HFFc6 (cell line): ENCODE measurements at regions not wholly inside any gene's neighbourhood (a gene's known extent, or its start where the extent isn't known, plus 50 kb on each side); places are given as distances from the start of the nearest gene placed in this dataset.

Source experiments
- DNase-seq: peaks from one replicate; pipeline ENCODE4 v3.0.0-alpha.2; 2018
- H3K27ac Mint-ChIP-seq: 2 replicates; pipeline ENCODE4 v1.8.0; 2020; ENCODE audit warnings: mild to moderate bottlenecking, mixed read lengths
- H3K27me3 Mint-ChIP-seq: 2 replicates; pipeline ENCODE4 v1.8.0; 2021; ENCODE audit warnings: mild to moderate bottlenecking, moderate library complexity, mixed read lengths; ENCODE audit not compliant: insufficient read depth
- H3K36me3 Mint-ChIP-seq: 2 replicates; pipeline ENCODE4 v1.8.0; 2021; ENCODE audit warnings: low read depth, mixed read lengths
- H3K4me1 Mint-ChIP-seq: 2 replicates; pipeline ENCODE4 v1.8.0; 2020; ENCODE audit warnings: low read depth, mixed read lengths
- H3K4me3 Mint-ChIP-seq: 2 replicates; pipeline ENCODE4 v1.8.0; 2020; ENCODE audit warnings: mild to moderate bottlenecking, moderate library complexity, mixed read lengths
- H3K9me3 Mint-ChIP-seq: 2 replicates; pipeline ENCODE4 v1.8.0; 2020; ENCODE audit warnings: mild to moderate bottlenecking, mixed read lengths
- TF ChIP-seq, protein P1 (sequence below): fragments of 200-600 bp; sonication (generic); IDR thresholded peaks from 2 replicates; pipeline ENCODE4 v1.5.0; 2021; ENCODE audit warnings: antibody characterized with exemption, mild to moderate bottlenecking

DNA sequence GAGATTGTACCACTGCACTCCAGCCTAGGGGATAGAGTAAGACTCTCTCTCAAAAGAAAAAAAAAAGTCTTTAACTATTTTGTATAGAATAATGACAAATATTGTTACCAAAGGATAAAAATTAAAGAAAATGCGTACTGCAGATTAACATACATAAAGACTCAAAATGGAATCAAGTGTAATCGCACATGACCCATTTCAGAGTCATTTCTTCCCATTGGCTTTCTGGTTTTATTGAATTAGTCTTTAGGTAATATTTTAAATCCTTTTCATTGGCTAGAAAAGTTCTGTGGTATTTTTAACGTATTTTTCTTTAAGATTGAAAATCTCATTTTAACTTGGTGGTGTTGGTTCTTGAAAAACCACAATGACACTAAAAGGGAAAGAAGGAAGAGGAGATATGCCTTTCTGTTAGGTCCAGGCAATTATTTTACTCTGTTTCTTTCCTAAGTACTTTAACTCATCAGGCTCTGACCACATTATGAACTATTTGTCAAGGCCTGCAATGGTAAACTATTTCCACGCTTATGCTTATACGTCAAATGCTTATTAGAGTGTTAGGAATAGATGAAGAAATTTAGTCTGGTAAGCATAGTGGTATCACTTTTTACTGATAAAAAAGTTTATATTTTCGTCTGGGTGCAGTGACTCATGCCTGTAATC, 52.3 kb downstream of the PLEKHG1 start:
- TF ChIP-seq, protein P1, sequence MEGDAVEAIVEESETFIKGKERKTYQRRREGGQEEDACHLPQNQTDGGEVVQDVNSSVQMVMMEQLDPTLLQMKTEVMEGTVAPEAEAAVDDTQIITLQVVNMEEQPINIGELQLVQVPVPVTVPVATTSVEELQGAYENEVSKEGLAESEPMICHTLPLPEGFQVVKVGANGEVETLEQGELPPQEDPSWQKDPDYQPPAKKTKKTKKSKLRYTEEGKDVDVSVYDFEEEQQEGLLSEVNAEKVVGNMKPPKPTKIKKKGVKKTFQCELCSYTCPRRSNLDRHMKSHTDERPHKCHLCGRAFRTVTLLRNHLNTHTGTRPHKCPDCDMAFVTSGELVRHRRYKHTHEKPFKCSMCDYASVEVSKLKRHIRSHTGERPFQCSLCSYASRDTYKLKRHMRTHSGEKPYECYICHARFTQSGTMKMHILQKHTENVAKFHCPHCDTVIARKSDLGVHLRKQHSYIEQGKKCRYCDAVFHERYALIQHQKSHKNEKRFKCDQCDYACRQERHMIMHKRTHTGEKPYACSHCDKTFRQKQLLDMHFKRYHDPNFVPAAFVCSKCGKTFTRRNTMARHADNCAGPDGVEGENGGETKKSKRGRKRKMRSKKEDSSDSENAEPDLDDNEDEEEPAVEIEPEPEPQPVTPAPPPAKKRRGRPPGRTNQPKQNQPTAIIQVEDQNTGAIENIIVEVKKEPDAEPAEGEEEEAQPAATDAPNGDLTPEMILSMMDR = no peak
- Mint-ChIP-seq H3K27ac (no peak overlapping the region), H3K36me3 (no peaks in the 10 kb centered on the region), H3K4me3 (no peak overlapping the region), H3K27me3 (peaks cover 2% of the 10 kb centered on the region; the same call in 1 of the 2 replicates), H3K4me1 (no peaks in the 10 kb centered on the region), H3K9me3 (no peaks in the 10 kb centered on the region)
- no peak for DNase-seq

DNA sequence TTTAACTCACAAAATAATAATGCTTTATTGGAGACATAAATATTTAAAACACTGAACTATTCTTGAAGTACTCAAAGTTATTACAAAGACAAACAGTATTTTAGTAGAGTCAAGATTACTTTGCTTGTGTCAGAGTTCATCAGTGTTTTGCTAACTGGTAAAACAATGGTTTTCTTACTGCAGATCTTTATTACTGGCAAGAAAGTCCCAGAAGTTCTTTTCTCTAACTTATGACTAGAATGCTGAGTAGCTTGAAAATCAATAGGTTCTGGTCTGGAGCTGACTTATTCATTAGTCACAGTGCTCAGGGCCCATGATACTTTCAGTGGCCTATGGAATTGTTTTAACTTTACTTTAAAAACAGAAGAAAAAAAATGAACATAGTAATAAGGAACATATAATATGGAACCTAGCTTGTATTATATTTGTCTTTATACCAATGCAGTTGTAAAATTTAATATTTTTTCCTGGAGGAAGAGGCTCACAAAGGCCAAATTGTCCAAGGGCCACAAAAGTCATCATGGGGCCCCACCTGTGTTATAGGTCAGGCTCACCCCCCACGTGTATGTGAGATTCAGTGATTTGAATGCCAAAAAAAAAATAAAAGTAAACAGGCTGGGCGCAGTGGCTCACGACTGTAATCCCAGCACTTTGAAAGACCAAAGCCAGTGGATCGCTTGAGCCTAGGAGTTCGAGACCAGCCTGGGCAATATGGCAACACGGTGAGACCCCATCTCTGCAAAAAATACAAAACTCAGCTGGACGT, 53.3 kb downstream of the PLEKHG1 start:
- TF ChIP-seq, protein P1 = no peak
- Mint-ChIP-seq H3K4me1 (no peaks in the 10 kb centered on the region), H3K9me3 (no peaks in the 10 kb centered on the region), H3K36me3 (no peaks in the 10 kb centered on the region), H3K27ac (no peak overlapping the region), H3K4me3 (no peak overlapping the region), H3K27me3 (peaks cover 3% of the 10 kb centered on the region; the same call in 1 of the 2 replicates)
- no peak for DNase-seq

DNA sequence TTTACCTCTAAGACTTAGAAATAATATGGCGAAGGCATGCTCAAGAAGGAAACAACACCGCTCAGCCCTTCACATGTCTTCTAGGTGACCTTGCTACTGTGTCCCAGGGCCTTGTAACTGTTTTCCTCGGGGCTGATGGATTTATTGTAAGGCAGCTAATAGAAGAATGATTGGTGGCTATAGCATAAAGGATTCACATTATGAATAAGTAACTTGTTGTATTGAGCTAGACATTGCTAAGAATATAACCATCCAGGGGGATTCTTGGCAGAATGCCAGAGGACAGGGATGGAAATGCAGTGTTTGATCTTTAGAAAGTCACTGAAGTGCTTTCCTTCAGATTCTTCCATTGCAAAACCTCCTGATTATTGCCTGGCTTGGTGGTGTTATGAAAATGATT, 54.9 kb downstream of the PLEKHG1 start:
- Mint-ChIP-seq H3K4me3 (no peak overlapping the region), H3K4me1 (no peaks in the 10 kb centered on the region), H3K27ac (no peak overlapping the region), H3K36me3 (no peaks in the 10 kb centered on the region), H3K27me3 (peaks cover 6% of the 10 kb centered on the region), H3K9me3 (peaks cover 4% of the 10 kb centered on the region; the same call in 1 of the 2 replicates)
- no peak for DNase-seq
- TF ChIP-seq, protein P1 = no peak

DNA sequence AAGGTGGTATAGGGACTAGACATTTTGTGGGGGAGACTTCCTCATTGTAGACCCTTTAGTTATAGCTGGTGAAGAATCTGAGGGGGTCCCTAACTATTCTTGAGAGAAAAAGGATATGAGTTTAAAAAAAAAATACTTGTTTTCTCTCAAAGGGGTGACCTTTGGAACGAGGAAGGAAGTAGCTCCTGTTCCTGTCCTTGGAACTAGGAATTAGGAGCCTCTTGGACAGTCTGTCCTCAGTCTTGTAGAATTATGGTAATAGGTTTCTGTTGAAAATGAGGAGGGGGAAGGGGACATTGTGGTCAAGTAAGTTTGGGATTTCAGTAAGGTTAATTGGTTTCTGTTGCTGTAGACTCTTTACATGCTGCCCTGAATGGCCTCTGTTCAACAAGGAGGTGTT, 56.5 kb downstream of the PLEKHG1 start:
- Mint-ChIP-seq H3K27ac (no peak overlapping the region), H3K9me3 (peaks cover 4% of the 10 kb centered on the region; the same call in 1 of the 2 replicates), H3K27me3 (peaks cover 6% of the 10 kb centered on the region), H3K36me3 (no peaks in the 10 kb centered on the region), H3K4me3 (no peak overlapping the region), H3K4me1 (no peaks in the 10 kb centered on the region)
- TF ChIP-seq, protein P1 = no peak
- DNase-seq = no peak

DNA sequence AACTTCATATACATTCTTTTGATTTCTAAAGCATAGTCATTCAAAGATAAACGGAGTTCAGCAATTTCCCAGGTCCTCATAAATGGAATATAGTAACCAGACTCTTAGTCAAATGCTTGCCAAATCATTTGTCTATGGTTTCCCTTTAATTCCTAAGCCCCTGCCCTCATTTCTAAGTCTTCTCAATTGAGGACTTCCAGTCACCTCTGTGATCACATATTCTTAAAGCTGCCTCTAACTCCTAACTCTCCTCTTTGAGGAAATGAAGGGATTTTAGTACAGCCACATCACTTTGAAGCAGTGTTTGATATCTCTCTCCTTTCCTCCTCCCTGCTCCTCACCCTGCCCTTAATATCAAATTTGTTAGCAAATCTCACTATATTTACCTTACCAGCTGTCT, 58.7 kb downstream of the PLEKHG1 start:
- Mint-ChIP-seq H3K36me3 (no peaks in the 10 kb centered on the region), H3K9me3 (peaks cover 4% of the 10 kb centered on the region; the same call in 1 of the 2 replicates), H3K4me3 (no peak overlapping the region), H3K4me1 (no peaks in the 10 kb centered on the region), H3K27me3 (peaks cover 6% of the 10 kb centered on the region), H3K27ac (no peak overlapping the region)
- TF ChIP-seq, protein P1 = no peak
- DNase-seq = no peak
